Gastroesophageal sphincter (tissue), 3 donors: ENCODE measurements at regions not wholly inside any gene's neighbourhood (a gene's known extent, or its start where the extent isn't known, plus 50 kb on each side); places are given as distances from the start of the nearest gene placed in this dataset.

Experiments
- CTCF ChIP-seq, 4 experiments: fragments of 200-600 bp in 2 of 4; fragments of 450-650 bp in 2 of 4; sonication (generic) in 1 of 4; IDR thresholded peaks; one replicate each; pipeline ENCODE4 v1.5.1; 2017 to 2019; ENCODE audit warnings: antibody characterized with exemption in 4 of 4, mild to moderate bottlenecking in 2 of 4, moderate library complexity in 2 of 4
- POLR2A ChIP-seq, 2 donors: fragments of 450-650 bp; IDR thresholded peaks; one replicate each; pipeline ENCODE4 v1.6.1; 2017; ENCODE audit warnings: antibody characterized with exemption in 2 of 2, mild to moderate bottlenecking in 2 of 2, moderate library complexity in 1 of 2

GRCh38 chr12:46609273-46609623, 216.5 kb downstream of the SLC38A4 start:
- TF ChIP-seq CTCF (IDR thresholded peaks at IDR 0.05) (no peak), POLR2A (IDR thresholded peaks at IDR 0.05) (no peak)
